ENCODE measurements at regions not wholly inside any gene's neighbourhood (a gene's known extent, or its start where the extent isn't known, plus 50 kb on each side); places are given as distances from the start of the nearest gene placed in this dataset.
"Not testable (repeated sequence)": the region's sequence is repeated elsewhere in the genome, so short reads cannot be mapped to it uniquely, and the experiment has no call there.

DNA sequence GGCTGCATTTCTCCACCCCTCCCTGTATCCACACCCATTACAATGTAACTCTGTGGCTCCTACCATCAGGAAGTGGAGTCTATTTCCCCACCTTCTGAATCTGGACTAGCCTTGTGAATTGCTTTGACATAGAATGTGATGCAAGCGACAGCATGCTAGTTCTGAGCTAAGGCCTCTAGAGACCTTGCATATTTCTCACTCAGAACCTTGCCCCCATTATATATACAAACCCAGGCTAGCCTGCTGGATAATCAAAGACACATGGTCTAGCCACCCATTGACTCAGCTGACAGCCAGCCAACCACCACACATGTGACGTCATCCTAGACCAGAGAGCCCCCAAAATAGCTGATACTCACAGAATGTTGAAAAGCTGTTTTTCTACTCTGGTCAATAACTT is 77.9 kb downstream of the CCDC71L start:
- Histone ChIP-seq H3K27ac (no peak overlapping the region), H3K36me3 (no peaks in the 10 kb centered on the region), H3K9me3 (no peaks in the 10 kb centered on the region), H3K4me1 (no peaks in the 10 kb centered on the region), H3K27me3 (no peaks in the 10 kb centered on the region), H3K4me3 (no peak overlapping the region)
- in situ Hi-C loops (cut with MboI; ENCODE audit: low pct_ligation_motif_present in 1 of 4, low pct_unique_long_range_greater_than_20kb in 1 of 4, low sequenced_read_pairs in 3 of 4), result no loop called here
- DNase-seq, result no peak
- TF ChIP-seq, protein P1, sequence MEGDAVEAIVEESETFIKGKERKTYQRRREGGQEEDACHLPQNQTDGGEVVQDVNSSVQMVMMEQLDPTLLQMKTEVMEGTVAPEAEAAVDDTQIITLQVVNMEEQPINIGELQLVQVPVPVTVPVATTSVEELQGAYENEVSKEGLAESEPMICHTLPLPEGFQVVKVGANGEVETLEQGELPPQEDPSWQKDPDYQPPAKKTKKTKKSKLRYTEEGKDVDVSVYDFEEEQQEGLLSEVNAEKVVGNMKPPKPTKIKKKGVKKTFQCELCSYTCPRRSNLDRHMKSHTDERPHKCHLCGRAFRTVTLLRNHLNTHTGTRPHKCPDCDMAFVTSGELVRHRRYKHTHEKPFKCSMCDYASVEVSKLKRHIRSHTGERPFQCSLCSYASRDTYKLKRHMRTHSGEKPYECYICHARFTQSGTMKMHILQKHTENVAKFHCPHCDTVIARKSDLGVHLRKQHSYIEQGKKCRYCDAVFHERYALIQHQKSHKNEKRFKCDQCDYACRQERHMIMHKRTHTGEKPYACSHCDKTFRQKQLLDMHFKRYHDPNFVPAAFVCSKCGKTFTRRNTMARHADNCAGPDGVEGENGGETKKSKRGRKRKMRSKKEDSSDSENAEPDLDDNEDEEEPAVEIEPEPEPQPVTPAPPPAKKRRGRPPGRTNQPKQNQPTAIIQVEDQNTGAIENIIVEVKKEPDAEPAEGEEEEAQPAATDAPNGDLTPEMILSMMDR (IDR thresholded peaks at IDR 0.05), result no peak
- TF ChIP-seq POLR2A (IDR thresholded peaks at IDR 0.05) (no peak), EP300 (IDR thresholded peaks at IDR 0.05; ENCODE audit: low read depth) (no peak), POLR2AphosphoS5 (IDR thresholded peaks at IDR 0.05) (no peak)
- intact Hi-C loops (cut with DNase I; ENCODE audit: low total_unique reads), result no loop called here
- 94 to 100% methylated on average over 1 to 2 of the region's 2 CpGs for WGBS, 2 donors (ENCODE audit: low coverage in 1 of 2)

DNA sequence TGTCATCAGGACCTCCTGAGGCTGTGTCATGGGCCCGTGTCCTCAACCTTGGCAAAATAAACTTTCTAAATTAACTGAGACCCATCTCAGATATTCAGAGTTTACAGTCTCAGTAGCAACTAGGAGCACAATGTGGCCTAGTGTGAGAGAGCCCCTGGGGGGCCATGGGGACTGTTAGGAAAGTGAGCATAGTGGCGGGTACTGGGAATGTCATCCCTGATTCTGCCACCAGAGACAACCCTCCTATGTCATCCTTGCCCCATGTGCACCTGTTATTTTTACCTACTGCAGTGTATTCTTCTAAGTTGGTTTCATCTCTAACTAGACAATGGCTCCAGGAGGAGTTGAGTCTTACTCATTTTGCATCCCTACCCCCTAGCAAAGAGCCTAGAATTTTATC is 78.6 kb downstream of the CCDC71L start:
- no peak overlapping the region for H3K4me3 ChIP-seq
- intact Hi-C loops (cut with DNase I; ENCODE audit: low total_unique reads), result no loop called here
- DNase-seq, result no peak
- no peaks in the 10 kb centered on the region for H3K4me1 ChIP-seq
- no peak overlapping the region for H3K27ac ChIP-seq
- H3K36me3 ChIP-seq, result no peaks in the 10 kb centered on the region
- no peaks in the 10 kb centered on the region for H3K9me3 ChIP-seq
- in situ Hi-C loops (cut with MboI; ENCODE audit: low pct_ligation_motif_present in 1 of 4, low pct_unique_long_range_greater_than_20kb in 1 of 4, low sequenced_read_pairs in 3 of 4), result no loop called here
- no peaks in the 10 kb centered on the region for H3K27me3 ChIP-seq
- TF ChIP-seq POLR2A (IDR thresholded peaks at IDR 0.05) (no peak), POLR2AphosphoS5 (IDR thresholded peaks at IDR 0.05) (no peak), EP300 (IDR thresholded peaks at IDR 0.05; ENCODE audit: low read depth) (no peak)
- TF ChIP-seq, protein P1 (IDR thresholded peaks at IDR 0.05), result no peak
- WGBS, 2 donors (ENCODE audit: low coverage in 1 of 2), result 98% methylated on average over 2 of the region's 2 CpGs; no CpG with 5 or more reads in 1 of the 2 donors

DNA sequence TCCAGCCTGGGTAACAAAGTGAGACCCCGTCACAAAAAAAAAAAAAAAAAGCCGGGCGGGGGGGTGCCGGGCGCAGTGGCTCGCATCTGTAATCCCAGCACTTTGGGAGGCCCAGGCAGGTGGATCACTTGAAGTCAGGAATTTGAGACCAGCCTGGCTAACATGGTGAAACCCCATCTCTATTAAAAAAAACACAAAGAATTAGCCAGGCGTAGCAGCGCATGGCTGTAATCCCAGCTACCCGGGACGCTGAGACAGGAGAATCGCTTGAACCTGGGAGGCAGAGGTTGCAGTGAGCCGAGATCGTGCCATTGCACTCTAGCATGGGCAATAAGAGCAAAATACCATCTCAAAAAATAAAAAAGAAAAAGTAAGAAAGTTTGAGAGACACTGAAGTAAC is 81.9 kb downstream of the CCDC71L start:
- H3K27ac ChIP-seq; in situ Hi-C loops (cut with MboI; ENCODE audit: low pct_ligation_motif_present in 1 of 4, low pct_unique_long_range_greater_than_20kb in 1 of 4, low sequenced_read_pairs in 3 of 4); DNase-seq; H3K4me3 ChIP-seq; H3K36me3 ChIP-seq; H3K9me3 ChIP-seq; H3K4me1 ChIP-seq; H3K27me3 ChIP-seq: not testable (repeated sequence)
- intact Hi-C loops (cut with DNase I; ENCODE audit: low total_unique reads), result loop anchor here (10.0 kb wide), 1 partner anchor 64 kb away; no protein-coding TSS in a partner anchor
- 85 to 95% methylated on average over 9 to 13 of the region's 13 CpGs for WGBS, 2 donors (ENCODE audit: low coverage in 1 of 2)

DNA sequence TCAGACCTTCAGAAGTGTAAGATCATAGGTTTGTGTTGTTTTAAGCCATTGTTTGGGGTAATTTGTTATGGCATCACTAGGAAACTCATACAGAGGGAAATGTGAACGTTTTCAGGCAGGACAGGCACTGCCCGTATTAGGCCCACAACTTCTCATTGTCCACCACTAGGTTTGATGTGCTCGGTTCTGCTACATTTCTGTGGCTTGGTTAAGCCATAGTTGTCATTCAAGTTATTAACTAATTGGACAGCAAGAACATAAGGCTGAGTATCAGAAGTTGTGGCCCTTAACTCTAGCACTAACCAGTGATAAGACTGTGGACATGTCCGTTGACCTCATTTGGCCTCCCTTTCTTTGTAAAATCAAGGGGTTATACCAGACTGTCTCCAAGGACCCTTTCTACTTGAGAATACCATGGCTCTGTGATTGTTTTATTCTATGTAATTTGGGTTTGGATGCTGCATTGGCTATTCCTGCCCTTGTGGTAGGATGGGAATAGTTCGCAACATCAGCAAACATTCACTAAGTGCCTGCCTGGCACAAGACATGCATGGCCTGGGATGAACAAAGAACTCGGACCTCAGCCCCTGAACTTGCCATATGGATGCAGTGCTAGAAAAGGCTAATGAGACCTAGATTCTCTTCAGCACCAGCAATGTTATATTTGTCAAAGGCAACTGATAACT is 85.7 kb downstream of the CCDC71L start:
- H3K36me3 ChIP-seq, result no peaks in the 10 kb centered on the region
- TF ChIP-seq POLR2A (IDR thresholded peaks at IDR 0.05) (no peak), POLR2AphosphoS5 (IDR thresholded peaks at IDR 0.05) (no peak), EP300 (IDR thresholded peaks at IDR 0.05; ENCODE audit: low read depth) (no peak)
- TF ChIP-seq, protein P1 (IDR thresholded peaks at IDR 0.05), result no peak
- 80 to 89% methylated on average over 3 to 6 of the region's 6 CpGs for WGBS, 2 donors (ENCODE audit: low coverage in 1 of 2)
- intact Hi-C loops (cut with DNase I; ENCODE audit: low total_unique reads) (loop anchor here (10.0 kb wide), 1 partner anchor 60 kb away; no protein-coding TSS in a partner anchor), in situ Hi-C loops (cut with MboI; ENCODE audit: low pct_ligation_motif_present in 1 of 4, low pct_unique_long_range_greater_than_20kb in 1 of 4, low sequenced_read_pairs in 3 of 4) (no loop called here)
- H3K9me3 ChIP-seq, result no peaks in the 10 kb centered on the region
- H3K4me1 ChIP-seq, result no peaks in the 10 kb centered on the region
- no peak overlapping the region for H3K4me3 ChIP-seq
- no peaks in the 10 kb centered on the region for H3K27me3 ChIP-seq
- H3K27ac ChIP-seq, result no peak overlapping the region
- DNase-seq, result no peak

DNA sequence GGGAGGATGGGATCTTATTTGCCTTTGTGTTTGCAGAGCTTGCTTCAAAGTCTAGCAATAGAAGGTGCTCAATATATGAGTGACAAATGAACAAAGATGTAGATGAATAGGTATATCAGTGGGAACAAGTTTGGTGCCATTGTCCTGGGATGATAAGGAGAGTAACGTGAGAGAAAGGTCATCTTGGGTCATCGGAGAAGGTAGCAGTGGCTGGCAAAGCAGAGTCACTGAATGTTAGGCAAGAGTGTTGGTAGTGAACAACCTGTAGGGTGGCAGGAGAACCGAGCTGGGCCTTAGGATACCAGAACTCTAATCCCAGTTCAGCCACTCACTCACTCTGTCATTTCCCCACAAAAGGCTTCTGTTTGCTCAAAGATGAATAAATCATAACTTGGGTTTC is 87.2 kb downstream of the CCDC71L start:
- H3K4me3 ChIP-seq, result no peak overlapping the region
- no peak overlapping the region for H3K27ac ChIP-seq
- intact Hi-C loops (cut with DNase I; ENCODE audit: low total_unique reads), result loop anchor here (10.0 kb wide), 1 partner anchor 59 kb away; no protein-coding TSS in a partner anchor
- TF ChIP-seq POLR2A (IDR thresholded peaks at IDR 0.05) (no peak), POLR2AphosphoS5 (IDR thresholded peaks at IDR 0.05) (no peak), EP300 (IDR thresholded peaks at IDR 0.05; ENCODE audit: low read depth) (no peak)
- TF ChIP-seq, protein P1 (IDR thresholded peaks at IDR 0.05), result no peak
- H3K27me3 ChIP-seq, result no peaks in the 10 kb centered on the region
- no peaks in the 10 kb centered on the region for H3K4me1 ChIP-seq
- H3K9me3 ChIP-seq, result no peaks in the 10 kb centered on the region
- WGBS, 2 donors (ENCODE audit: low coverage in 1 of 2), result 72 to 73% methylated on average over 3 of the region's 3 CpGs
- in situ Hi-C loops (cut with MboI; ENCODE audit: low pct_ligation_motif_present in 1 of 4, low pct_unique_long_range_greater_than_20kb in 1 of 4, low sequenced_read_pairs in 3 of 4), result no loop called here
- DNase-seq, result no peak
- H3K36me3 ChIP-seq, result no peaks in the 10 kb centered on the region
